GM13977 (cell line): ENCODE measurements at regions not wholly inside any gene's neighbourhood (a gene's known extent, or its start where the extent isn't known, plus 50 kb on each side); places are given as distances from the start of the nearest gene placed in this dataset.

ENCODE experiments used
- DNase-seq: peaks from one replicate; pipeline ENCODE4 v3.0.0; 2012; ENCODE audit warnings: low spot score
- CTCF ChIP-seq: IDR thresholded peaks from 2 replicates; pipeline ENCODE4 v1.5.1; 2012; ENCODE audit warnings: mild to moderate bottlenecking, control low read depth; ENCODE audit not compliant: insufficient read depth; ENCODE audit errors: extremely low read depth, missing control alignments
- in situ Hi-C: fragments of 300-500 bp; cut with MboI; formaldehyde crosslinking; loops from one replicate; pipeline ENCODE4 v1.12.0; 2022; ENCODE audit warnings: low sequenced_read_pairs, low pct_unique_long_range_greater_than_20kb, mixed read lengths, inconsistent platforms; ENCODE audit not compliant: unreplicated experiment

GRCh38 chr6:156554160-156554559, 223.0 kb upstream of the ARID1B start:
- no peak for TF ChIP-seq CTCF
- in situ Hi-C loops = loop anchor here (25.0 kb wide), 1 partner anchor 208 kb away; no protein-coding TSS in a partner anchor
- no peak for DNase-seq

GRCh38 chr6:156552849-156553248, 224.3 kb upstream of the ARID1B start:
- in situ Hi-C loops = loop anchor here (25.0 kb wide), 1 partner anchor 209 kb away; no protein-coding TSS in a partner anchor
- TF ChIP-seq CTCF = no peak
- no peak for DNase-seq

- no peak for TF ChIP-seq CTCF
- DNase-seq = no peak
- in situ Hi-C loops = loop anchor here (25.0 kb wide), 1 partner anchor 211 kb away; no protein-coding TSS in a partner anchor
Measured at GRCh38 chr6:156550949-156551348, 226.2 kb upstream of the ARID1B start.

- in situ Hi-C loops = no loop called here
- DNase-seq = no peak
- TF ChIP-seq CTCF = no peak
Measured at GRCh38 chr6:156545931-156546330, 231.2 kb upstream of the ARID1B start.

GRCh38 chr6:156545021-156545420, 232.2 kb upstream of the ARID1B start:
- in situ Hi-C loops = no loop called here
- no peak for DNase-seq
- TF ChIP-seq CTCF = no peak

GRCh38 chr6:156544046-156544445, 233.1 kb upstream of the ARID1B start:
- no peak for TF ChIP-seq CTCF
- DNase-seq = no peak
- in situ Hi-C loops = no loop called here

- TF ChIP-seq CTCF = no peak
- in situ Hi-C loops = no loop called here
- DNase-seq = no peak
Measured at GRCh38 chr6:156543431-156543830, 233.7 kb upstream of the ARID1B start.
